CD8-positive, alpha-beta memory T cell (primary cell): ENCODE measurements at regions not wholly inside any gene's neighbourhood (a gene's known extent, or its start where the extent isn't known, plus 50 kb on each side); places are given as distances from the start of the nearest gene placed in this dataset.

ENCODE experiments used
- CTCF ChIA-PET: fragments of 350-600 bp; sonication (Branson Sonifier 250); formaldehyde crosslinking; loops from one replicate; lab custom pipeline; 2021; ENCODE audit warnings: antibody characterized with exemption; lab: Charles Lee
- POLR2A ChIA-PET: fragments of 350-600 bp; sonication (Branson Sonifier 250); formaldehyde crosslinking; loops from one replicate; lab custom pipeline; 2021; ENCODE audit warnings: antibody characterized with exemption; lab: Charles Lee
- DNase-seq, 5 donors: peaks; one replicate each; pipeline versions ENCODE4 v3.0.0 to v3.0.0-alpha.2; 2020 to 2022; ENCODE audit warnings: mixed read lengths in 1 of 5
- H3K27ac ChIP-seq: one replicate; pipeline ENCODE4 v1.7.0; 2013; ENCODE audit warnings: low read depth, mild to moderate bottlenecking, low read length, moderate library complexity
- H3K27me3 ChIP-seq: 2 replicates; pipeline ENCODE4 v1.7.0; 2013; ENCODE audit warnings: low read length, mild to moderate bottlenecking; ENCODE audit not compliant: insufficient read depth, poor library complexity, severe bottlenecking
- H3K36me3 ChIP-seq: 2 replicates; pipeline ENCODE4 v1.7.0; 2013; ENCODE audit warnings: mild to moderate bottlenecking, low read length, moderate library complexity; ENCODE audit not compliant: insufficient read depth
- H3K4me1 ChIP-seq: 2 replicates; pipeline ENCODE4 v1.7.0; 2013; ENCODE audit warnings: mild to moderate bottlenecking, low read length, moderate library complexity; ENCODE audit not compliant: insufficient read depth
- H3K4me3 ChIP-seq: 2 replicates; pipeline ENCODE4 v1.7.0; 2013; ENCODE audit warnings: mild to moderate bottlenecking, low read length
- H3K9me3 ChIP-seq: 2 replicates; pipeline ENCODE4 v1.7.0; 2013; ENCODE audit warnings: mild to moderate bottlenecking, low read length
- H3K27ac Mint-ChIP-seq, 8 donors: one replicate each; pipeline ENCODE4 v1.8.0; 2020 to 2021; ENCODE audit warnings: mixed read lengths in 8 of 8, mild to moderate bottlenecking in 6 of 8, inconsistent platforms in 3 of 8, moderate library complexity in 3 of 8
- H3K27me3 Mint-ChIP-seq, 2 donors: one replicate each; pipeline ENCODE4 v1.8.0; 2020 to 2021; ENCODE audit warnings: mixed read lengths in 2 of 2, mild to moderate bottlenecking in 1 of 2, moderate library complexity in 1 of 2
- H3K36me3 Mint-ChIP-seq, 3 donors: one replicate each; pipeline ENCODE4 v1.8.0; 2020 to 2021; ENCODE audit warnings: mixed read lengths in 3 of 3, inconsistent platforms in 1 of 3, mild to moderate bottlenecking in 1 of 3
- H3K4me1 Mint-ChIP-seq, 3 donors: one replicate each; pipeline ENCODE4 v1.8.0; 2020 to 2021; ENCODE audit warnings: mixed read lengths in 3 of 3, inconsistent platforms in 1 of 3, mild to moderate bottlenecking in 1 of 3
- H3K4me3 Mint-ChIP-seq, 7 donors: one replicate each; pipeline ENCODE4 v1.8.0; 2020 to 2021; ENCODE audit warnings: mixed read lengths in 7 of 7, mild to moderate bottlenecking in 6 of 7, moderate library complexity in 4 of 7, inconsistent platforms in 2 of 7
- H3K9me3 Mint-ChIP-seq, 5 donors: one replicate each; pipeline ENCODE4 v1.8.0; 2020 to 2022; ENCODE audit warnings: mixed read lengths in 5 of 5, mild to moderate bottlenecking in 3 of 5, moderate library complexity in 2 of 5, inconsistent platforms in 1 of 5

GRCh38 chr6:155738602-155739105 lies 283.0 kb upstream of the NOX3 start:
- Mint-ChIP-seq H3K27ac (no peak overlapping the region), H3K4me1 (no peaks in the 10 kb centered on the region), H3K36me3 (no peaks in the 10 kb centered on the region), H3K9me3 (peaks cover 0 to 3% (median 2%) of the 10 kb centered on the region in 5 donors), H3K27me3 (peaks cover 0 to 5% of the 10 kb centered on the region in 2 donors), H3K4me3 (no peak overlapping the region)
- Histone ChIP-seq H3K4me3 (no peak overlapping the region), H3K4me1 (no peaks in the 10 kb centered on the region), H3K27me3 (no peaks in the 10 kb centered on the region), H3K9me3 (no peaks in the 10 kb centered on the region), H3K27ac (no peak overlapping the region), H3K36me3 (no peaks in the 10 kb centered on the region)
- no peak for DNase-seq
- CTCF ChIA-PET = no interaction called here
- POLR2A ChIA-PET = no interaction called here

GRCh38 chr6:155717374-155717773 lies 261.7 kb upstream of the NOX3 start:
- Histone ChIP-seq H3K4me3 (no peak overlapping the region), H3K27me3 (no peaks in the 10 kb centered on the region), H3K36me3 (no peaks in the 10 kb centered on the region), H3K4me1 (no peaks in the 10 kb centered on the region), H3K9me3 (no peaks in the 10 kb centered on the region), H3K27ac (no peak overlapping the region)
- H3K36me3 Mint-ChIP-seq = no peaks in the 10 kb centered on the region
- no peaks in the 10 kb centered on the region for H3K27me3 Mint-ChIP-seq
- POLR2A ChIA-PET = no interaction called here
- no peak for DNase-seq
- H3K9me3 Mint-ChIP-seq = peaks cover 0 to 2% (median 0%) of the 10 kb centered on the region in 5 donors
- CTCF ChIA-PET = no interaction called here
- H3K4me1 Mint-ChIP-seq = no peaks in the 10 kb centered on the region
- H3K27ac Mint-ChIP-seq = no peak overlapping the region
- no peak overlapping the region for H3K4me3 Mint-ChIP-seq

GRCh38 chr6:155710704-155711103 lies 255.1 kb upstream of the NOX3 start:
- no peak for DNase-seq
- CTCF ChIA-PET = no interaction called here
- no peak overlapping the region for H3K27ac ChIP-seq
- no peak overlapping the region for H3K4me3 ChIP-seq
- Mint-ChIP-seq H3K36me3 (no peaks in the 10 kb centered on the region), H3K4me1 (no peaks in the 10 kb centered on the region), H3K9me3 (peaks cover 0 to 2% (median 0%) of the 10 kb centered on the region in 5 donors), H3K27ac (no peak overlapping the region), H3K27me3 (no peaks in the 10 kb centered on the region), H3K4me3 (no peak overlapping the region)
- H3K4me1 ChIP-seq = no peaks in the 10 kb centered on the region
- H3K36me3 ChIP-seq = no peaks in the 10 kb centered on the region
- no peaks in the 10 kb centered on the region for H3K9me3 ChIP-seq
- POLR2A ChIA-PET = no interaction called here
- no peaks in the 10 kb centered on the region for H3K27me3 ChIP-seq

GRCh38 chr6:155709262-155709661 lies 253.6 kb upstream of the NOX3 start:
- DNase-seq = no peak
- Mint-ChIP-seq H3K4me1 (no peaks in the 10 kb centered on the region), H3K4me3 (no peak overlapping the region), H3K9me3 (peaks cover 0 to 2% (median 0%) of the 10 kb centered on the region in 5 donors), H3K36me3 (no peaks in the 10 kb centered on the region), H3K27me3 (peaks cover 0 to 2% of the 10 kb centered on the region in 2 donors), H3K27ac (no peak overlapping the region)
- ChIA-PET CTCF (no interaction called here), POLR2A (no interaction called here)
- Histone ChIP-seq H3K27me3 (no peaks in the 10 kb centered on the region), H3K27ac (no peak overlapping the region), H3K36me3 (no peaks in the 10 kb centered on the region), H3K4me1 (no peaks in the 10 kb centered on the region), H3K9me3 (no peaks in the 10 kb centered on the region), H3K4me3 (no peak overlapping the region)

GRCh38 chr6:155708100-155708499 lies 252.5 kb upstream of the NOX3 start:
- Mint-ChIP-seq H3K4me1 (no peaks in the 10 kb centered on the region), H3K36me3 (no peaks in the 10 kb centered on the region), H3K27ac (no peak overlapping the region), H3K27me3 (peaks cover 0 to 5% of the 10 kb centered on the region in 2 donors), H3K4me3 (no peak overlapping the region), H3K9me3 (peaks cover 0 to 5% (median 0%) of the 10 kb centered on the region in 5 donors)
- Histone ChIP-seq H3K4me3 (no peak overlapping the region), H3K4me1 (no peaks in the 10 kb centered on the region), H3K27ac (no peak overlapping the region), H3K27me3 (no peaks in the 10 kb centered on the region), H3K36me3 (no peaks in the 10 kb centered on the region), H3K9me3 (no peaks in the 10 kb centered on the region)
- CTCF ChIA-PET = no interaction called here
- DNase-seq = no peak
- POLR2A ChIA-PET = no interaction called here

- no peaks in the 10 kb centered on the region for H3K4me1 Mint-ChIP-seq
- no peak overlapping the region for H3K27ac ChIP-seq
- POLR2A ChIA-PET = no interaction called here
- no peaks in the 10 kb centered on the region for H3K9me3 ChIP-seq
- H3K27me3 ChIP-seq = no peaks in the 10 kb centered on the region
- peaks cover 1 to 5% of the 10 kb centered on the region in 2 donors for H3K27me3 Mint-ChIP-seq
- DNase-seq = no peak
- no peaks in the 10 kb centered on the region for H3K4me1 ChIP-seq
- CTCF ChIA-PET = no interaction called here
- H3K36me3 ChIP-seq = no peaks in the 10 kb centered on the region
- H3K4me3 ChIP-seq = no peak overlapping the region
- H3K27ac Mint-ChIP-seq = no peak overlapping the region
- no peak overlapping the region for H3K4me3 Mint-ChIP-seq
- peaks cover 0 to 7% (median 0%) of the 10 kb centered on the region in 5 donors for H3K9me3 Mint-ChIP-seq
- no peaks in the 10 kb centered on the region for H3K36me3 Mint-ChIP-seq
Observed at GRCh38 chr6:155706806-155707205, 251.2 kb upstream of the NOX3 start.

GRCh38 chr6:155706341-155706740 lies 250.7 kb upstream of the NOX3 start:
- Histone ChIP-seq H3K9me3 (no peaks in the 10 kb centered on the region), H3K4me1 (no peaks in the 10 kb centered on the region), H3K27me3 (no peaks in the 10 kb centered on the region), H3K36me3 (no peaks in the 10 kb centered on the region), H3K4me3 (no peak overlapping the region), H3K27ac (no peak overlapping the region)
- ChIA-PET CTCF (no interaction called here), POLR2A (no interaction called here)
- Mint-ChIP-seq H3K27me3 (peaks cover 3 to 5% of the 10 kb centered on the region in 2 donors), H3K36me3 (no peaks in the 10 kb centered on the region), H3K27ac (no peak overlapping the region), H3K4me3 (no peak overlapping the region), H3K9me3 (peaks cover 0 to 5% (median 0%) of the 10 kb centered on the region in 5 donors), H3K4me1 (no peaks in the 10 kb centered on the region)
- DNase-seq = no peak

GRCh38 chr6:155701342-155701741 lies 245.7 kb upstream of the NOX3 start:
- H3K36me3 Mint-ChIP-seq = no peaks in the 10 kb centered on the region
- peaks cover 0 to 5% (median 0%) of the 10 kb centered on the region in 5 donors for H3K9me3 Mint-ChIP-seq
- Histone ChIP-seq H3K9me3 (no peaks in the 10 kb centered on the region), H3K4me1 (no peaks in the 10 kb centered on the region), H3K27me3 (no peaks in the 10 kb centered on the region), H3K36me3 (no peaks in the 10 kb centered on the region), H3K27ac (no peak overlapping the region), H3K4me3 (no peak overlapping the region)
- H3K4me3 Mint-ChIP-seq = no peak overlapping the region
- POLR2A ChIA-PET = no interaction called here
- H3K27ac Mint-ChIP-seq = no peak overlapping the region
- CTCF ChIA-PET = no interaction called here
- no peak for DNase-seq
- H3K27me3 Mint-ChIP-seq = peaks cover 3 to 5% of the 10 kb centered on the region in 2 donors
- H3K4me1 Mint-ChIP-seq = no peaks in the 10 kb centered on the region

GRCh38 chr6:155695495-155695894 lies 239.9 kb upstream of the NOX3 start:
- H3K27me3 Mint-ChIP-seq = peaks cover 0 to 2% of the 10 kb centered on the region in 2 donors
- no peaks in the 10 kb centered on the region for H3K9me3 Mint-ChIP-seq
- H3K4me1 Mint-ChIP-seq = no peaks in the 10 kb centered on the region
- no peaks in the 10 kb centered on the region for H3K27me3 ChIP-seq
- H3K27ac ChIP-seq = no peak overlapping the region
- no peak overlapping the region for H3K27ac Mint-ChIP-seq
- no peaks in the 10 kb centered on the region for H3K4me1 ChIP-seq
- ChIA-PET POLR2A (no interaction called here), CTCF (no interaction called here)
- no peak overlapping the region for H3K4me3 Mint-ChIP-seq
- H3K4me3 ChIP-seq = no peak overlapping the region
- no peaks in the 10 kb centered on the region for H3K36me3 Mint-ChIP-seq
- no peaks in the 10 kb centered on the region for H3K36me3 ChIP-seq
- no peaks in the 10 kb centered on the region for H3K9me3 ChIP-seq
- no peak for DNase-seq
